ENCODE measurements at regions not wholly inside any gene's neighbourhood (a gene's known extent, or its start where the extent isn't known, plus 50 kb on each side); places are given as distances from the start of the nearest gene placed in this dataset.

DNA sequence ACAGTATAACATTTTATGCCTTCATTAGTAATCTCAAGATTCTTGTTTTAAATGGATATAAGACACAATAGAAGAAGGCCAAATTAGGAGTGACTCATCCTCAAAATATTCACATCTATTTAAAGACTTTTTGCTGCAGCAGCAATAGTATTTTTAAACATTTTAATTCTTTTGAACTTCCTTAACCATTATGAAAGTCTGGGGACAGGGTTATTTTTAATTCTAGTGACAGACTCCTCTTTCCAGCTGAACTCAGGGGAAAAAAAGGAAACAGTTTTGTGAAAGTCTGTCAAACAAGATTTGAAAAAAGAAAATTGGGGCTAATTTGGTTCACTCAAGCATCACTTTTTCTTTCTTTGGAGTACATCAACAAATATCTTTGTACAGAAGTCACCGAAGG is 541.8 kb downstream of the NUP35 start:
- TF ChIP-seq, protein P1, sequence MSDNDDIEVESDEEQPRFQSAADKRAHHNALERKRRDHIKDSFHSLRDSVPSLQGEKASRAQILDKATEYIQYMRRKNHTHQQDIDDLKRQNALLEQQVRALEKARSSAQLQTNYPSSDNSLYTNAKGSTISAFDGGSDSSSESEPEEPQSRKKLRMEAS (IDR thresholded peaks at IDR 0.05): no peak
- TF ChIP-seq, protein P2, sequence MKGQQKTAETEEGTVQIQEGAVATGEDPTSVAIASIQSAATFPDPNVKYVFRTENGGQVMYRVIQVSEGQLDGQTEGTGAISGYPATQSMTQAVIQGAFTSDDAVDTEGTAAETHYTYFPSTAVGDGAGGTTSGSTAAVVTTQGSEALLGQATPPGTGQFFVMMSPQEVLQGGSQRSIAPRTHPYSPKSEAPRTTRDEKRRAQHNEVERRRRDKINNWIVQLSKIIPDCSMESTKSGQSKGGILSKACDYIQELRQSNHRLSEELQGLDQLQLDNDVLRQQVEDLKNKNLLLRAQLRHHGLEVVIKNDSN (IDR thresholded peaks at IDR 0.05): no peak
- TF ChIP-seq EP300 (IDR thresholded peaks at IDR 0.05; ENCODE audit: borderline replicate concordance) (no peak), EGR1 (IDR thresholded peaks at IDR 0.05) (no peak), NFIC (IDR thresholded peaks at IDR 0.05) (no peak), ZBTB7A (IDR thresholded peaks at IDR 0.05; ENCODE audit: low read depth) (no peak), TAF1 (IDR thresholded peaks at IDR 0.05; ENCODE audit: low read depth) (no peak), CEBPB (IDR thresholded peaks at IDR 0.05) (no peak), RAD21 (IDR thresholded peaks at IDR 0.05; ENCODE audit: low read depth) (no peak), TEAD4 (IDR thresholded peaks at IDR 0.05) (no peak), CREB1 (IDR thresholded peaks at IDR 0.05; ENCODE audit: low read depth) (no peak), FOXM1 (IDR thresholded peaks at IDR 0.05; ENCODE audit: borderline replicate concordance, low read depth) (no peak)
- TF ChIP-seq, protein P3, sequence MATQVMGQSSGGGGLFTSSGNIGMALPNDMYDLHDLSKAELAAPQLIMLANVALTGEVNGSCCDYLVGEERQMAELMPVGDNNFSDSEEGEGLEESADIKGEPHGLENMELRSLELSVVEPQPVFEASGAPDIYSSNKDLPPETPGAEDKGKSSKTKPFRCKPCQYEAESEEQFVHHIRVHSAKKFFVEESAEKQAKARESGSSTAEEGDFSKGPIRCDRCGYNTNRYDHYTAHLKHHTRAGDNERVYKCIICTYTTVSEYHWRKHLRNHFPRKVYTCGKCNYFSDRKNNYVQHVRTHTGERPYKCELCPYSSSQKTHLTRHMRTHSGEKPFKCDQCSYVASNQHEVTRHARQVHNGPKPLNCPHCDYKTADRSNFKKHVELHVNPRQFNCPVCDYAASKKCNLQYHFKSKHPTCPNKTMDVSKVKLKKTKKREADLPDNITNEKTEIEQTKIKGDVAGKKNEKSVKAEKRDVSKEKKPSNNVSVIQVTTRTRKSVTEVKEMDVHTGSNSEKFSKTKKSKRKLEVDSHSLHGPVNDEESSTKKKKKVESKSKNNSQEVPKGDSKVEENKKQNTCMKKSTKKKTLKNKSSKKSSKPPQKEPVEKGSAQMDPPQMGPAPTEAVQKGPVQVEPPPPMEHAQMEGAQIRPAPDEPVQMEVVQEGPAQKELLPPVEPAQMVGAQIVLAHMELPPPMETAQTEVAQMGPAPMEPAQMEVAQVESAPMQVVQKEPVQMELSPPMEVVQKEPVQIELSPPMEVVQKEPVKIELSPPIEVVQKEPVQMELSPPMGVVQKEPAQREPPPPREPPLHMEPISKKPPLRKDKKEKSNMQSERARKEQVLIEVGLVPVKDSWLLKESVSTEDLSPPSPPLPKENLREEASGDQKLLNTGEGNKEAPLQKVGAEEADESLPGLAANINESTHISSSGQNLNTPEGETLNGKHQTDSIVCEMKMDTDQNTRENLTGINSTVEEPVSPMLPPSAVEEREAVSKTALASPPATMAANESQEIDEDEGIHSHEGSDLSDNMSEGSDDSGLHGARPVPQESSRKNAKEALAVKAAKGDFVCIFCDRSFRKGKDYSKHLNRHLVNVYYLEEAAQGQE (IDR thresholded peaks at IDR 0.05; ENCODE audit: low read depth): no peak
